GM03348 (cell line): ENCODE measurements at regions not wholly inside any gene's neighbourhood (a gene's known extent, or its start where the extent isn't known, plus 50 kb on each side); places are given as distances from the start of the nearest gene placed in this dataset.

Experiments used
- DNase-seq: peaks from one replicate; pipeline ENCODE4 v3.0.0; 2012; ENCODE audit warnings: low spot score

DNA sequence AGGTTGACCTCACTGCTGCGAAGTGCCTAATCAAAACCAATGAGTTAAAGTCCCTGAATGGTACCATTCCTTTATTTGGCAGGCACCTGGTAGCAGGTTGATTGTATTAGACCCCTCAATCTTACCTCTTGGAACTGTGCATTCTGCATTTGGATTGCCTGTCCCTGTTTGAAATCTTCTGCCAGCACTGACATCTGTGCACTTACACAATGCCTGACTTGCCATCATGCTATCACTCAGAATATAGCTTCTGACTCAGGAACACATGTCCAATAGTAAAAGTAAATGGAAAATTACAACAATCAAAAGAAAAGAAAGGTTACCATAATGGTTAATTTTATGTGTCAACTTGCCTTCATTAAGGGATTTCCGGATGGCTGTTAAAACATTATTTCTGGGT lies 366.0 kb upstream of the PDGFD start:
- no peak for DNase-seq

DNA sequence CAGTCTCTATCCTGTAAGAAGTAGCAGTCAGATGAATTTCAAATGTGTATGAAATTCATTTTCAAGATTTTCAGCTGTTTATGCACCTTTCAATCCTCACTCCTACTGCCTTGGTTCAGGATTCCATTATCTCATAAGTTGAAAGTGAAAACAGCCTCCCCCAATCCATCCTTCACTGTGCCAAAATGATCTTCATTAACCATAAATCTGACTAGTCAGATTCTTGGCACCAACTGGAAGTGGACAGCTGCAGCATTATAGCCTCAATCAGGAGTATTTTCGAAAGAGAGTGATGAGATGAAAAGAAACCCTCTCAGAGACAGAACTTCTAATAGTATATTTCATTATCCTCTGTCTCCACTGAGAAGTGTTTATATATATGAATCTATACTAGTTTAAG lies 365.3 kb upstream of the PDGFD start:
- DNase-seq = no peak

- no peak for DNase-seq
Observed at GRCh38 chr11:104526006-104526405, 362.1 kb upstream of the PDGFD start.

GRCh38 chr11:104525416-104525815 lies 361.5 kb upstream of the PDGFD start:
- no peak for DNase-seq

DNA sequence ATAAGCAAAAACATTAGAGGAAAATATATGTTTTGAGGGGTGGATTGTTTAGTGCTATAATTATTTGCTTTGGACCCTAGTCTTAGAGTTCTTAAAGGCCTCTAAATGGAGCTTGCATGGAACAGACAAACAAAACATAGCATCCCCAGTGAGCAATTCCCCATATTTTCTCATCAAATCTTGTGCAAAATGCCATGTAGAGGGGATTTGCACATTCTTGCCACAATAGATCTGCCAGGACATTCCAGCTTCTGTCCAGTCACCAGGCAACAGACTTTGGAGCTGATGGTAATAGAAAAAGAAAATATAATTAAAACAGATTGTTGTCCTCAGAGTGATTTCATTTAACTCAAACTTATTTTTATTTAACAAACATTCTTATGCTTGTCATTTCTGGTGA lies 360.3 kb upstream of the PDGFD start:
- DNase-seq = no peak

DNA sequence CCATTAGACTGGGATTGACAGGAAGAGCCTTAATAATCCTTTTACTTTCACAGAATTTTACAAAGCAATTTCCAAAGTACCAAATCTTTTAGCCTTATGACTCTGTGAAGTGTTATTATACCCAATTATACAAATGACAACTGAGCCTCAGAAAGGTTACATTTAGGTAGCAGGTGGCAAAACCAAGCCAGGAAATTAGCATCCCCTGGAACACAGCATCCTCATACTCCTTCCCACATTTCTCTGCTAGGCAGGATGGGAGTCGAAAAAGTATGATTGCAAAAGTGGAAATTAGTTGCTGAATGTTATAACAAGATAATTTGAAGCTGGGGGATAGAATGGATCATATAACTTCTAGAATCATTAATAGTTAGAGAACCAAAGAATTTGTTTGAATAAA lies 359.7 kb upstream of the PDGFD start:
- DNase-seq = no peak

DNA sequence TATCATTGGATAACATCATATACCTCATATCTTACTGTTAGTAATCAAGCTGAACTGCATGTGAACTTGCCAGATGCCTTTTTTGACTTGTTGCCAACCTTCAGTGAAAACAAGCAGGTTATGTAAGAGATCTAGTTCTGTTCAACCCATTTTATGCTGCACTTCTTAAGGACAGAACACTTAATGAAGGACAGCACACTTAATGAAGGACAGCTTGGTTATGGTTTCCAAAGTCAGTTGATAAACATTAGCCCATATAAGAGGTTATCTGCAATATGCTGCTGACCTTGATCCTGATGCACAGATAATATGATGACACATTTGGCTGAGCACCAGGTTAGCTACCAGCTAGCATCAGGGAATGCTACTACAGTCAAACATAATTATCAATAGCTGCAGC lies 358.7 kb upstream of the PDGFD start:
- DNase-seq = no peak

- DNase-seq = no peak
Observed at GRCh38 chr11:104522123-104522522, 358.2 kb upstream of the PDGFD start.

DNA sequence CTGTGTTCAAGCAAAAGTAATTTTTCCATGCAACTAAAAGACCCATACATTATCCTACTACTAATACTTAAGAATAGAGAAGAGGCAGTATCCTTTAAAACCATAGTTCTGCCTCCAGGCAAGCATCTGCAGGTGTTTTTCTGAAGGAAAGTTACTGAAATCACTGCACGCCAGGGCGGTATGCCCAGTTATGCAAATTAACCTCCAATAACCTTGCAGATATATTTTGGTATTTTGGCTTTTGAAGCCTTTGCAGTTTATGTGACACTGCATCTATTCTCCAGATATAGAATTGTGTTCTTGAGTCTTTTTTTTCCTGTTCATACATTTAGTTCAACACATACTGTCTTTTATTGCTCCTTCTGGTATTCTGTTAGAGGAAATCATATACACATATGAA lies 346.2 kb upstream of the PDGFD start:
- no peak for DNase-seq

DNA sequence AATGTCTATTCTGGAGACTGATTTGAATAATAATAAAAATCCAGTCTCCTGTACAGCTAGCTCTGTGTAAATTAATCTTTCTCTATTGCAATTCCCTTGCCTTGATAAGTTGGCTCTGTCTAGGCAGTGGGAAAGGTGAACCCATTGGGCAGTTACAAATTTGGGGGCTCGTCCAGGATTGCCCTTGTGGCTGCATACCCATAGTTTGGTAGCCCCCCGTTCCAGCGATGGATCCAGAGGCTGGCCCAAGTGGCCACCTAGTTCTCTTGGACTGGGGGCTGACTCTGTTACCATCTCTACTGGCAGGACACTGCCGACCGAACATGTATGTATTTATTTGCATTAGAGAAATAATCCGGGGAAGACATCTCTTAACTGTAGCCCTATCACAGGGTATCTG lies 326.2 kb upstream of the PDGFD start:
- DNase-seq = no peak

GRCh38 chr11:104488561-104488960 lies 324.6 kb upstream of the PDGFD start:
- no peak for DNase-seq

DNA sequence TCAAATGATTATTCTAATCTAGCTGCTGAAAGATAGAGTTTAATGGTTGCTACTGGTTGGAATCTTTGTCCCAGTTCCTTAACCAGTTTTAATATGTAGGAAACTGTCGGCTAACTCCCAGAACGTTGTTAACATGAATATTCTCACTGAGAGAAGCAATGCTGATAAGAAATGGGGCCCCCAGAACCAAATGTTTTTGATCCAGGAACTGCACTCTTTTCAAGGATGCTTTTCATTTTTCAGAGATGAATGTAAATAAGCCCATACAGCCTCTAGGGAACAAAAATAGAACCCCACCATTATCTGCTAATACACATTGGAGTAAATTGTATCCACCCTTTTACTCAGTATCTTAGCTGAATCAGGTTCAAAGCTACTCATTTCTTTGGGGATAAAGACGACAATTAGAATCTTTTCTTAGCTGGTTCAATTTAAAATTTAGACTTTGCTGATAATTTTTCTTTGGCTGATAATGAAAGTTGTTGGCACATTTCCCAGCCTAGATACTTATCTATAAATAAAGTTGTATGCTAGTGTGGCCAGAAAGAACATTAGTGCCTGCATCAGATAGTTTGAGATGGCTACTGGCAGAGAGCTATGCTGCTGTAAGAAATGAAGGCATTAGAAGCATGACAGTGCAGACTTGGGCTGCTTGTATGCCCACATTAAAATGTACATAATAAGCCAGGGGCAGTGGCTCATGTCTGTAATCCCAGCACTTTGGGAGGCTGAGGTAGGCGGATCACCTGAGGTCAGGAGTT lies 323.3 kb upstream of the PDGFD start:
- DNase-seq = no peak

DNA sequence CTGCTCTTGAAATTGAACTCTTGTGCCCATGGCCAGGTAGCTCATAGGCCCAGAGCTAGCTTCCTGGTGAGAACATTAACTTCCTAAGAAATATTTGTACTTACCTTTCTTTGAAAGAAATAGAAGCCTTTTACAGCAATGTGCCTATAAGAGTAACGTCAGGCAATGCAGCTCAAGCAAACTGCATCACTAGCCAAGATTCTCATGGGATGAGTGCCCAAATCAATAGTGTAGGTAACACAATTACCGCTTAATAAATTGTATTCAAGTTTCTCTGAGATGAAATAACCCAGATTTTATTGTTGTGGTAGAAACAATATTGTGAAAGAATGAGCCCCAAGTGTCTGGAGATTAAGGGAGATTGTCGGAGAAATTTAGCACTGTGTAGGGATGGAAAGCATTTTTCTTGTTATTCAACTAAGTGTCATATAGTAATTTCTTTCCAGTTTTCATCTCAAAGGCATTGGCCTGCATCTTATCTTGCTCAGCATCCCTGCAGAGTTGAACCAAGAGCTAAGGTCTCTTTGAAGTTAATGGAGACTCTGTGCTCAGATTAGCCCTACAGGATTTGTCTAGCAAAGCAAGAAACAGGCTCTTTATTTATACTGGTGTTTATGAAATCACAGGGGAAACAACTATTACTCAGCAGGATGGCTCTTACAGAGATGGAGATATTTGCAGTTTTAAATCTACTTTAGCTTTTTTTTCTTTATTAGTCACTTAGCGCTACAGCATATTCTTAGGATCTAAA lies 321.0 kb upstream of the PDGFD start:
- no peak for DNase-seq

- no peak for DNase-seq
Observed at GRCh38 chr11:104476898-104477297, 313.0 kb upstream of the PDGFD start.

GRCh38 chr11:104476454-104476853 lies 312.5 kb upstream of the PDGFD start:
- DNase-seq = no peak

DNA sequence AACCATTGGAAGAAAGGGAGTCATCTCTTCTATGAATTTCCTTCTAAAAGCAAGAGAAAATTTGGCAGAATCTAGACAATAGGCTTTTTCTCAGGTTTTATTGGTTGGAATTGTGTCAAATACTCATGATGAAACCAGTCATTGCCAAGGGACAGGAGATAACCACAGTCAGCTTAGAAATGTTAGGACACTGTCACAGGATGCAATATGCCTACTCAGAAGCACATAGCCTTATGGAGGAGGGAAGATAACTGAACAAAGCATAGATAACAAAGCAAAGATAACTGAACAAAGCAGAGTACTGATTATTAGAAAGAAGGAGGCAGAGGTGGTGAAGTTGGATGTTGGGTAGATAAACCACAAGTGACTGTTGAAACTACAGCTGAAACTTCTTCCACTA lies 303.5 kb upstream of the PDGFD start:
- no peak for DNase-seq

GRCh38 chr11:104465321-104465720 lies 301.4 kb upstream of the PDGFD start:
- DNase-seq = no peak

DNA sequence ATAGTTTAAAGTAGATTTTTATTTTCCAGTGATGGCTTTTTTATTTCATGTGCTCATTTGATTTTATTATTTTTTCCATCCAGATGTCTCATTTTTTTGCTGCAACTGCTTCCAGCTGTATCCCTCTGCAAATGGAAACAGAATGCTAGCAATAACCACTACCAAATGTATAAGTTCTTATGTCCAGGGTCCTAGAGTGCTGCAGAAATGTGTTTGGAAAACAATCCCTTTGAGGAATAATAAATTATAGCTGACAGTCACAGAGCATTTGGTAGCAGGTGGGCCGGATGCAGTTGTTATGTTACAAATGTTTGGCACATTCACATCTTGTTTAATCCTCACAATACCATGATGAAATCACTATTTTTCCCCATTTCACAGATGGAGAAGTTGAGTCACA lies 300.7 kb upstream of the PDGFD start:
- DNase-seq = no peak

GRCh38 chr11:104462341-104462740 lies 298.4 kb upstream of the PDGFD start:
- DNase-seq = no peak

DNA sequence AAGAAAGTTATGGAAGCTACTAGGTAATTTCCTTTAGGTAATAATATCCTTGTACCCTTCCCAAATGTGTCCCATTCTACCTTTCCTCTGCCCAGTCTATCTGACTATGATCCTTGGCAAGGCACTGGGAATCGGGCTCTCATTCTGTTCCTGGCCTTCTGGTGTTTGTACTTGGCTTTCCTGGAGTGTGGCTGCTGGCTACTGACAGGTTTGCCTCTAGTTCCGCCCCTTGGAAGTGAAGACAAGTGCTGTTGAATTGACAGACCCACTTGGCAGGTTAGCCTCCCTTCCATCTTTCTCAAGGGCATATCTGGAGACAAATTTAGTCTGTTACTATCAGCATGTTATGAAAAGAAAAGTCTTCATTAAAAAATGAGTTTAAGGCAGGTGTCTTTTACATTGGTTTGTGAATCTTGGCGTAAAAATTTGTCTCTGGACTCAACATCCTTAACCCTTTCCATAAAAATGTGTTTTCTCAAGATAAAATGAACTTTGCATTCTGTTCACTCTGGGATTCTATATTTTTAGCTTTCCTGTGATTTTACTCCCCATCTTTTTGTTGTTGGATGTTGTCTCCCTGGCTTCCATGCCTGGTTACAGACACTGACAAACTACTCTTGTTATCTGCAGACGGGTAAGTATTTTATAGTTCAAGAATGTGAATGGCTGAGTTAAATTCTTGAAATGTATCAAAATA lies 287.4 kb upstream of the PDGFD start:
- DNase-seq = no peak

DNA sequence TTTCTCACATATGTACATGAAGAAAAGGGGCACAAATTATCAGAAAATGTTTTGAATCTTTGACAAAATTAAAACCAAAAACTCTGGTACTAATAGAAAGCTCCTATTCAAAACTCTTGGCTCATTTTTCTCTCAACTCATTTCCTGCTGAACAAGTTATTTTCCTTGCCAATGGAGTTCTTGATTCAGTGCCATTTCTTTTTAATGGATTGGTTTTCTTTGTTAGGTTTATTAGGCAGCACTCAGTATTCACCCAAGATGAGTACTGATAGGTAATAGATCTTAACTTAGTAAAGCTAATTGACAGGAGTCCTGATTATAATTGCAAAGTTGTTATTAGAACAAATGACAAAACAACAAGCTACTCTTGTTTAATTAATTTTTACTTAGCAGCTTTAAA lies 279.4 kb upstream of the PDGFD start:
- no peak for DNase-seq

DNA sequence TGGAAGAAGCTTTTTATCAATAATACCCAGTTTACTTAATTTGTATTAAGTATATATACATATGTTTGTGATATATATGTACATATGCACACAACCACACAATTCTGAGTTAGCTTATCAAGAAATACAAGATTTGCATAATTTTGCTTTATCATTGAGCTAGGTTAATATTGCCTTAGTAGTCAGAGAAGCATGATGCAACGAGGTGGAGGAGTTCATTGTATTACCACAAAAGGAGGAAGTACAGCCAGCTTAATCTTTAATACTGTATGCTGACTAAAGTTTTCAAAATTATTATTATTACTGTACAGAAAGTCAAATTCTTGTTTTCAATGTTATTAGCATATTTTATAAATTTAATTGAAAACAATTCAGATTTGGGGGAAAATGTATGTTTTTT lies 278.4 kb upstream of the PDGFD start:
- no peak for DNase-seq

DNA sequence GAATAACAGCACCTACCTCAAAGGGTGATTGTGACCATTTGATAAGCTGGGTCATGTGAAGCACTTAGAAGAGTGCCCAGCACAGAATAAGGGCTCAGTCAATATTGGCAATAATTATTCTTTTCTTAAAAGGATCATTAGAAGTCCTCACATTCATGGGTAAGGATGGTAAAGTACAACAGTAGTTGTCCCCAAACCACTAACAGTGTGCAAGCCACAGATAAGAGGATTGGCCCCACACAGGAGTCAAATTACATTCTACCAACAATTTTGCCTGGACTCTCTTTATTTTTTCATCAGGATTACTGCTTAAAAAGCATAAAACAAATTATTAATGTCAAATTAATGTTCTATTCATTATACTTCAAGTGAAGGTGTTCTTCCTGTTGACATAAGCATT lies 271.5 kb upstream of the PDGFD start:
- no peak for DNase-seq
